ENCODE measurements at regions not wholly inside any gene's neighbourhood (a gene's known extent, or its start where the extent isn't known, plus 50 kb on each side); places are given as distances from the start of the nearest gene placed in this dataset.
"Not testable (repeated sequence)": the region's sequence is repeated elsewhere in the genome, so short reads cannot be mapped to it uniquely, and the experiment has no call there.

DNA sequence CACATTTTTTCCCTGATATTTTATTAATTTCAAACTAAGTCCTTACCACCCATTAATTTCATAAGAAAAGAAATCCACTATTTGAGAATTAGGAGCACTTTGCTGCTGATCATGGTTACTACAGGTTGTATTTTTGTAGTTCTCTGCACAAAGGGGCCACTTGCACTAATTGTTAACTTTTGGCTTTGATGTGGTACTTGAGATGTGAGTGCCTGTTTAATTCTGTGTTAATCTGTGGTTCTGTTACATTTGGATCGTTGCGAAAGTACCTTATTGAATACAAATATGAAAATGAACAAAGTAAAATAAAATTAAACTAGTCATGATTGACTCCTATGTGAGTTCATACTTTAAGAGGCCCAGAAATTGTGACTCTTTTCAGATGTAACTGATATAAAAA is 374.9 kb upstream of the RGS6 start:
- no peak for ATAC-seq (ENCODE audit: insufficient read depth, low FRiP score)
- Histone ChIP-seq H3K9me3 (ENCODE audit: control insufficient read depth in 4 of 4, insufficient read depth in 3 of 4, low read length in 3 of 4) (no peaks in the 10 kb centered on the region), H3K4me1 (ENCODE audit: control insufficient read depth in 5 of 5, insufficient read depth in 5 of 5, low read length in 5 of 5) (peaks cover 0 to 3% (median 0%) of the 10 kb centered on the region in 5 donors), H3K36me3 (ENCODE audit: control insufficient read depth in 4 of 4, insufficient read depth in 4 of 4, low read length in 4 of 4) (no peaks in the 10 kb centered on the region), H3K27me3 (ENCODE audit: control insufficient read depth in 3 of 3, insufficient read depth in 3 of 3, low read length in 2 of 3) (no peaks in the 10 kb centered on the region), H3K9ac (ENCODE audit: insufficient read depth in 1 of 2, low read length in 2 of 2) (no peak overlapping the region), H3K27ac (ENCODE audit: low read depth in 1 of 2, low read length in 1 of 2) (no peak overlapping the region), H3K4me3 (no peak overlapping the region)
- TF ChIP-seq, protein P1, sequence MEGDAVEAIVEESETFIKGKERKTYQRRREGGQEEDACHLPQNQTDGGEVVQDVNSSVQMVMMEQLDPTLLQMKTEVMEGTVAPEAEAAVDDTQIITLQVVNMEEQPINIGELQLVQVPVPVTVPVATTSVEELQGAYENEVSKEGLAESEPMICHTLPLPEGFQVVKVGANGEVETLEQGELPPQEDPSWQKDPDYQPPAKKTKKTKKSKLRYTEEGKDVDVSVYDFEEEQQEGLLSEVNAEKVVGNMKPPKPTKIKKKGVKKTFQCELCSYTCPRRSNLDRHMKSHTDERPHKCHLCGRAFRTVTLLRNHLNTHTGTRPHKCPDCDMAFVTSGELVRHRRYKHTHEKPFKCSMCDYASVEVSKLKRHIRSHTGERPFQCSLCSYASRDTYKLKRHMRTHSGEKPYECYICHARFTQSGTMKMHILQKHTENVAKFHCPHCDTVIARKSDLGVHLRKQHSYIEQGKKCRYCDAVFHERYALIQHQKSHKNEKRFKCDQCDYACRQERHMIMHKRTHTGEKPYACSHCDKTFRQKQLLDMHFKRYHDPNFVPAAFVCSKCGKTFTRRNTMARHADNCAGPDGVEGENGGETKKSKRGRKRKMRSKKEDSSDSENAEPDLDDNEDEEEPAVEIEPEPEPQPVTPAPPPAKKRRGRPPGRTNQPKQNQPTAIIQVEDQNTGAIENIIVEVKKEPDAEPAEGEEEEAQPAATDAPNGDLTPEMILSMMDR (IDR thresholded peaks at IDR 0.05; ENCODE audit: control extremely low read depth, extremely low read depth), result no peak
- no peak for DNase-seq
- WGBS, 2 donors, result 76 to 93% methylated on average over 2 of the region's 2 CpGs

DNA sequence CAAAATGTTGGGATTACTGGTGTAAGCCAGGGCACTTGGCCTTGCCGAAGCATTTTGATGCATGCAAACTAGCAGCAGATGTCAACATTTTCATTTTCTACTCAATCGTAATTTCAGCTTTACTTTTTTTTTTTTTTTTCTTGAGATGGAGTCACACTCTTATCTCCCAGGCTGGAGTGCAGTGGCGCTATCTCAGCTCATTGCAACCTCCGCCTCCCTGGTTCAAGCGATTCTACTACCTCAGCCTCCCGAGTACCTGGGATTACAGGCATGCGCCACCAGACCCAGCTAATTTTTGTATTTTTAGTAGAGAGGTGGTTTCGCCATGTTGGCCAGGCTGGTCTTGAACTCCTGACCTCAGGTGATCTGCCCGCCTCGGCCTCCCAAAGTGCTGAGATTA is 373.3 kb upstream of the RGS6 start:
- not testable (repeated sequence) for H3K9ac ChIP-seq (ENCODE audit: insufficient read depth in 1 of 2, low read length in 2 of 2); ATAC-seq (ENCODE audit: insufficient read depth, low FRiP score); DNase-seq; H3K4me3 ChIP-seq; H3K27me3 ChIP-seq (ENCODE audit: control insufficient read depth in 3 of 3, insufficient read depth in 3 of 3, low read length in 2 of 3); H3K9me3 ChIP-seq (ENCODE audit: control insufficient read depth in 4 of 4, insufficient read depth in 3 of 4, low read length in 3 of 4); H3K36me3 ChIP-seq (ENCODE audit: control insufficient read depth in 4 of 4, insufficient read depth in 4 of 4, low read length in 4 of 4); H3K4me1 ChIP-seq (ENCODE audit: control insufficient read depth in 5 of 5, insufficient read depth in 5 of 5, low read length in 5 of 5); H3K27ac ChIP-seq (ENCODE audit: low read depth in 1 of 2, low read length in 1 of 2)
- 97 to 99% methylated on average over 10 of the region's 10 CpGs for WGBS, 2 donors

DNA sequence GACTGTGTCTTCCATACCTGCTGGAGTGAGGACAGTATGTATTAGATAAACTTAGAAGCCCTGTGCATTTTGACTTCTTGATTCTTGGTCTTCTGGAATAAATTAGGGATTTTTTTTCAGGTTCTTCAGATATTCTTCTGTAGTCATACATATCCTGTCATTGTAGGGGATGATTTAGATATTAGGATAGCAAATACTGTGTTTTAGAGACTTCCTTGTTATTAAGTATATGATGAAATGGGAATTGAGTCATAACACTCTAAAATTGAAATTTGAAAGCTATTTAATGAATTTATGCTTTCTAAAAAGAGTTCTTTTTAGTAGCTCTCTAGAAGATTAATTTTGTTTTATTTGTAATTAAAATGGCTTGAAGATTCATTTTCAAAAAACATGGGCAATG is 371.5 kb upstream of the RGS6 start:
- ATAC-seq (ENCODE audit: insufficient read depth, low FRiP score), result no peak
- Histone ChIP-seq H3K27ac (ENCODE audit: low read depth in 1 of 2, low read length in 1 of 2) (no peak overlapping the region), H3K36me3 (ENCODE audit: control insufficient read depth in 4 of 4, insufficient read depth in 4 of 4, low read length in 4 of 4) (no peaks in the 10 kb centered on the region), H3K27me3 (ENCODE audit: control insufficient read depth in 3 of 3, insufficient read depth in 3 of 3, low read length in 2 of 3) (no peaks in the 10 kb centered on the region), H3K4me3 (no peak overlapping the region), H3K9me3 (ENCODE audit: control insufficient read depth in 4 of 4, insufficient read depth in 3 of 4, low read length in 3 of 4) (no peaks in the 10 kb centered on the region), H3K4me1 (ENCODE audit: control insufficient read depth in 5 of 5, insufficient read depth in 5 of 5, low read length in 5 of 5) (peaks cover 0 to 1% (median 0%) of the 10 kb centered on the region in 5 donors), H3K9ac (ENCODE audit: insufficient read depth in 1 of 2, low read length in 2 of 2) (no peak overlapping the region)
- no peak for DNase-seq
- TF ChIP-seq, protein P1 (IDR thresholded peaks at IDR 0.05; ENCODE audit: control extremely low read depth, extremely low read depth), result no peak

DNA sequence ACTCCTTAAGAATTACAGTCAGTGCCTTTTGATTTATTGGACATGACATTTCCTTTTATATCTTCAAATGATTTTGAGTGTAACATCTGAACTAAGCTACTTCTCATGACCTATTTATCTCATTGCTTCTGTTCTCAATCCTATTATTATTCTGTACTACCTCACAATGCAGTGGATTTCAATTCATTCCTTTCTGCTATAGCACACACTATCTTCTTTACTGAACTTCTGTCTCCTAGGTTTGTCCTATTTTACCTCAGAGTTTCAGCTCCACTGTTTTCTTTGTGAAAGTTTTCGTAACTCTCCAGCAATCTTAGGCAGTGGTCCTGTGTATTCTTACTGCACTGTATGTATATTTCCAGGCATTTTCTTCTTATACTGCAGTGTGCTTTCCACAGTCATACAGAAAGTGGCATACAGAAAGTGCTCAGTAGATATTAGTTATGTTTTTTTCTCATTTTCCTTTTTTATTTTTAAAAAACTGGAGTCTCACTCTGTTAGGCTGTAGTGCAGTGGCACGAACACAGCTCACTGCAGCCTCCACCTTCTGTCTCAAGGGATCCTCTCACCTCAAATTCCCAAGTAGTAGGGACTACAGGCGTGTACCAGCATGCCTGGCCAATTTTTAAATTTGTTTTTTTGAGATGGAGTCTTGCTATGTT is 368.6 kb upstream of the RGS6 start:
- TF ChIP-seq, protein P1 (IDR thresholded peaks at IDR 0.05; ENCODE audit: control extremely low read depth, extremely low read depth), result no peak
- 63 to 65% methylated on average over 3 of the region's 3 CpGs for WGBS, 2 donors
- H3K27ac ChIP-seq (ENCODE audit: low read depth in 1 of 2, low read length in 1 of 2), result no peak overlapping the region

More for the DNA sequence above, 368.6 kb upstream of the RGS6 start:
- Histone ChIP-seq H3K9me3 (ENCODE audit: control insufficient read depth in 4 of 4, insufficient read depth in 3 of 4, low read length in 3 of 4) (no peaks in the 10 kb centered on the region), H3K36me3 (ENCODE audit: control insufficient read depth in 4 of 4, insufficient read depth in 4 of 4, low read length in 4 of 4) (no peaks in the 10 kb centered on the region), H3K27me3 (ENCODE audit: control insufficient read depth in 3 of 3, insufficient read depth in 3 of 3, low read length in 2 of 3) (no peaks in the 10 kb centered on the region), H3K4me1 (ENCODE audit: control insufficient read depth in 5 of 5, insufficient read depth in 5 of 5, low read length in 5 of 5) (peaks cover 0 to 2% (median 0%) of the 10 kb centered on the region in 5 donors), H3K9ac (ENCODE audit: insufficient read depth in 1 of 2, low read length in 2 of 2) (no peak overlapping the region), H3K4me3 (no peak overlapping the region)
- ATAC-seq (ENCODE audit: insufficient read depth, low FRiP score) (no peak), DNase-seq (no peak)

Measured in lung (tissue), 11 donors.